SK-MEL-5 (cell line): ENCODE measurements at regions not wholly inside any gene's neighbourhood (a gene's known extent, or its start where the extent isn't known, plus 50 kb on each side); places are given as distances from the start of the nearest gene placed in this dataset.

ENCODE experiments used
- DNase-seq: peaks from one replicate; pipeline ENCODE4 v3.0.0-alpha.2; 2016; ENCODE audit warnings: low read depth, low spot score
- in situ Hi-C: cut with HindIII; loops from 2 replicates; pipeline ENCODE4 v1.10.0; 2016; ENCODE audit warnings: low sequenced_read_pairs, high pct_unique_total_duplicates, low pct_unique_long_range_greater_than_20kb

GRCh38 chr10:3948843-3949242 lies 163.8 kb upstream of the KLF6 start:
- in situ Hi-C loops = no loop called here
- no peak for DNase-seq

DNA sequence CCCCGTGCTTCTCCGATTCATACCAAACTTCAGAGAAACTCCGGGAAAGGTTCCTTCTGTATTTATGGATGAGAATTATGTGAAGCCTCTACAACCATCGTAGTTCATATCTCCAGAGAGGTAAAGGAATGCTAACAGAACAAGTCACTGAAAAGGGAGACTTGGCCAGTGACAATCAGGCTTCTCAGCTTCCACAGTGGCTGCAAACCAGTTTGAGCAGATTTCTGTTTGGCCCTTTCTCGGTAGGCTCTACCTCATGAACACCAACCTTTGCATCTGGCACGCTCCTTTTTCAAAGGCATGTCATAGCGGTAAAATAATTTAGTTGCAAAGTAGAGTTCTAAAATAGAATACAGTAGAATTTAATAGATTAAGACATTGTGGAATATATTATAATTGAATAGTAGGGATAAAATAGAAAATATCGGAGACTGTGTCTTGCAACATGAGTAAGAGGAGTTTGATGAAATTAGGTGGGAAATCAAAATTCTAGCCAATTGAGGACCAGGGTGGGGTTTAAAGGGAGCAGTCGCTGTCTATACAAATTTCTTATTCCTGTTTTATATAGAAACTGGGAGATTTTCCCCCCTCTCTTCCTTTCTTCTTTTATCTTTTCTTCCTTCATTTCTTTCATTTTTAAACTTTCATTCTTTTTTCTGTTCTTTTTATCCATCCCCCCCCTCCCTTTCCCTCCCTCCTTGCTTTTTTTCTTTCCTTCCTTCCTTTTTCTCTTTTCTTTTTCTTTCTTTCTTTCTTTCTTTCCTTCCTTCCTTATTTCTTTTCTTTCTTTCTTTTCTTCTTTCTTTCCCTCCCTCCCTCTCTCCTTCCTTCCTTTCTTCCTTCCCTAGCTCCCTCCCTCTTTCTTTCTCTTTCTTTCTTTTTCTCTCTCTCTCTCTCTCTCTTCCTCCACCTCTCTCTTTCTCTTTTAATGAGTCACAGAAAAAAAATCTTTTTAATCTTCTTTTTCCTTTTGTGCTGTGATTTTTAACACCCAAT lies 161.5 kb upstream of the KLF6 start:
- in situ Hi-C loops = no loop called here
- DNase-seq = no peak

- in situ Hi-C loops = no loop called here
- DNase-seq = no peak
These were observed 160.0 kb upstream of the KLF6 start for GRCh38 chr10:3945026-3945425.

DNA sequence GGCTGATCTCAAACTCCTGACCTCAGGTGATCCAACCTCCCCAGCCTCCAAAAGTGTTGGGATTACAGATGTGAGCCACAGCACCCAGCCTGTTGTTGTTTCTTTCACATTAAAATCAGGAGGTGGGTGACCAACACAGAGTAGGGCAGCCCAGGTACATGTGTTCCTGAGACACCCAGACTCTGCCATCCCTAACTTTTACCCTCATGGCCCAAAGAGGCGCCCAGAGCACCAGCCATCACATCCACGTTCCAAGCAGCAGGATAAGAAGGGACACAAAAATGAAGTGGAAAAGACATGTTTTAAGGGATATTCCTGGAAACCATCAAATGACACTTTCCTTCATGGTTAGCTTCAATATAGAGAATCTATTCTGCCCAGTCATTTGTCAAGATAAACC lies 159.6 kb upstream of the KLF6 start:
- in situ Hi-C loops = no loop called here

GRCh38 chr10:3943695-3944257 lies 158.8 kb upstream of the KLF6 start:
- DNase-seq = no peak
- in situ Hi-C loops = no loop called here

More for the DNA sequence above, 159.6 kb upstream of the KLF6 start:
- DNase-seq = no peak

DNA sequence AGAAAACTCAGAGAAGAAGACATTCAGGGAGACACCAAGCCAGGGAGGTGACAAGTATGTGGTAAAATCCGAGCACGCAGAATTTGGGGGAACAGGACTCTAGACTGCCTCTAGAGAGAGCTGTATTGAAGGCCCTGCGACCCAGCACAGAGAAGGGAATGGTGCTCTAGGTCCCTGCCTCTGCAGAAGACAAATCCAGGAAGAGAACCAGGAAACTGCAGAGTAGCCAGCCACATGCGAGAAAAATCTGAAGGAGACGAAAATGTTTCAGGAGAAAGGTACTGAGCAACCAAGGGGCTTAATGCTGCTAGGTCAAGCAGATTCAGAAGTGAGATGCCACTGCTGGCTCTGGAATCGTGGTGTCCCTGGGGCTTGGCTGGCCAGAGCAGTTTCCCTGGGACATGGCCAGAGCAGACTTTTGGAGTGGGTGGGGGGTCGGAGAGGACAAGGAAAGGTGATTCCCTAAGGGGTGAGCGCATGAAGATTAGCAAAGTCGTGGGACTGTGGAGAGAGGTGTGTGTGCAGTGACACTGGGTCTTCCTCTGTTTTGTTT lies 158.0 kb upstream of the KLF6 start:
- DNase-seq = no peak
- in situ Hi-C loops = no loop called here

DNA sequence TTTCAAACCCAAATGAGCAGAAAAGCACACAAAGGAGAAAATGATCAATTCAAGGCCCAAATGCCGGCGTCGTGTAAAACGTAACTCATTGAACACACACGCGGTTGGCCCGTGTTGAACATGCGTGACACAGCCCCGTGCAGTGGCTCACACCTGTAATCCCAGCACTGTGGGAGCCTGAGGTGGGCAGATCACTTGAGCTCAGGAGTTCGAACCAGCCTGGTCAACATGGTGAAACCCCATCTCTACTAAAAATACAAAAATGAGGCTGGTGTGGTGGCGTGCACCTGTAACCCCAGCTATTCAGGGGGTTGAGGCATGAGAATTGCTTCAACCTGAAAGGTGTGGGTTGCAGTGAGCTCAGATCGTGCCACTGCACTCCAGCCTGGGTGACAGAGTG lies 156.7 kb upstream of the KLF6 start:
- no peak for DNase-seq
- in situ Hi-C loops = no loop called here

GRCh38 chr10:3936422-3937040 lies 151.5 kb upstream of the KLF6 start:
- in situ Hi-C loops = no loop called here
- no peak for DNase-seq

DNA sequence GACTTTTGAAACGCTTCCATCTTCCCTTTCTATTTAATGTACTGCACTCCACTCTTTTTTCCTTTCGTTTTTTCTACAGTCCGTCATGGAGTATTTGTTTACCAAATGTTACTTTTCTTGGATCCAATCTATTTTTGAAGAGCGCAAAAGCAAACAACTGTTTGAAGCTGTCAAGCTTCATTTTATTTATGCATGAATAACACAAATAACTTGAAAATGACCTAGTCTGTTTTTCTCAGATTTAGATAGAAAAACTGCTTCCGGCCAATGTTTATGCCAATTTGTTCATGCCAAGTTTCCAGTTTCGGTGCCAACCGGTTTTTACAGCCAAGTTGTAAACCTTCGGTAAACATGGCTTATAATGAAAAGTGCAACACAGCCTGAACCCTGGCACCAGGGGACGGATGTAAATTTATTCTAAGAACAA lies 150.9 kb upstream of the KLF6 start:
- no peak for DNase-seq
- in situ Hi-C loops = no loop called here

GRCh38 chr10:3935141-3935540 lies 150.1 kb upstream of the KLF6 start:
- in situ Hi-C loops = no loop called here
- peak; percentile 90 for DNase-seq

- no peak for DNase-seq
- in situ Hi-C loops = no loop called here
These were observed 148.7 kb upstream of the KLF6 start for GRCh38 chr10:3933733-3934132.

- no peak for DNase-seq
- in situ Hi-C loops = no loop called here
These were observed 147.8 kb upstream of the KLF6 start for GRCh38 chr10:3932597-3933375.

GRCh38 chr10:3931901-3932300 lies 146.9 kb upstream of the KLF6 start:
- in situ Hi-C loops = no loop called here
- no peak for DNase-seq

DNA sequence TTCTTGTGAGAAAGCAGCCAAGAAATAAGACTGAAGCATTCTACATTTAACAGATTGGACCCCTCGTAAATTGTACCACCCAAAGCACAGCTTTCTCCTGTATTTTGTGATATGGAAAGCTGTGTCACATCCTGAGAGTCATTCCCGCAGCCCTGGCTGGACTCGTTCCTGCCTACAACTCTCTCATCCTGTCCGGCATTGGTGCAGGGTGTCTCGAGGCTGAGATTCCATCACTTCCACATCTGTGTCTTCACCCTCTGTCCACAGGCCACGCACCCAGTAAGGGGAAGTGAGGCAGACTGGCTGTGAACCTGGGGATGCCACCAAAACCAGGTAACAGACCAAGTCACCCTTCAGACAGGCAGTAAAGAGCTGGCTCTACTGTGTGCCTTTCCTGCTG lies 146.2 kb upstream of the KLF6 start:
- DNase-seq = no peak
- in situ Hi-C loops = no loop called here

DNA sequence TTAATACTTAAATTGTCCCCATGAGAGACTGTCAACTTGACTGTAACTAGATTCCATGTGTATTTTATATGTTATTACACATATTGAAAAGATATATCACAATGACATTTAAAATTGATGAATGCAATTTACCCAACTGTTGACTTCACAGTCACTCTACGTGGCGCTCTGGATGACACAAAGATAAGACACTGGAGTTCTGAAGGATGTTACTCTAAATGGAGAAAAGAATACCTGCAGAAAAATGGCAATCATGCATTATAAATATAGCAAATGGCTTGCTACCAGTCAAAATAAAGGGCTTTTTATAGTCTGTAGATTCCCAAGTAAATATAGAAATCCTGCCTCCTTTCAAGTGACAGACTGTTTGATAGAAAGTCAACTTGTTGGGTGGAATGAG lies 143.6 kb upstream of the KLF6 start:
- no peak for DNase-seq
- in situ Hi-C loops = no loop called here

- in situ Hi-C loops = no loop called here
- no peak for DNase-seq
These were observed 143.1 kb upstream of the KLF6 start for GRCh38 chr10:3928078-3928477.

GRCh38 chr10:3926675-3927525 lies 141.9 kb upstream of the KLF6 start:
- in situ Hi-C loops = no loop called here
- no peak for DNase-seq
